ENCODE measurements at regions not wholly inside any gene's neighbourhood (a gene's known extent, or its start where the extent isn't known, plus 50 kb on each side); places are given as distances from the start of the nearest gene placed in this dataset.
"Not testable (repeated sequence)": the region's sequence is repeated elsewhere in the genome, so short reads cannot be mapped to it uniquely, and the experiment has no call there.

DNA sequence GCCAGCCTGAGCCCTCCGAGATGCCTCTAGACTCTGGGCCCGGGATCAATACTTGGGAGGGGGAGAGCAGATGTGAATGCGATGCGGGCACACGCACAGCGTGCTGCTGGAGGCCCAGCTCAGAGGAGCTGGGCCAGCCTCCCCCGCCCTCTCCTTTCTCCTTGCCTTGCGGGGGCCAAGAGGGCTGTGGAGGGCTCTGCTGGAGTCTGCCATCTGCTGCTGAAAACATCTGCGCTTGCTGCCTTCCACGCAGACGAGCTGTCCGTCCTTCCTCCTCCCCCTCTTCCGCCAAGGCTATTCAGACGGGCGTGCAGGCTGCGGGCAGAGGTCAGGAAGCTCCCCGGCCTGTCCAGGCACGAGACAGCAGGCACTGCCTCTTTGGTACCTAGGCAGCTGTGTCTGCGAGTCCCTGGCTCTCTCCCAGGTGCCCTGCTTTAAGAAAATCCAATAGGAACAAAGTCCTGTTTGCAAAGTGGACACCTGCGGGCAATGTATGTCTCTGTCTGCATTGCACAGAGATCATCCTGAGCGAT lies 75.2 kb downstream of the SPRING1 start:
- Histone ChIP-seq H3K36me3 (replicated peaks) (no peaks in the 10 kb centered on the region), H3K4me3 (no peak overlapping the region), H3K9me3 (no peaks in the 10 kb centered on the region), H3K4me1 (no peaks in the 10 kb centered on the region), H3K27me3 (ENCODE audit: low read depth) (no peaks in the 10 kb centered on the region)
- in situ Hi-C loops (cut with MboI; ENCODE audit: low sequenced_read_pairs), result no loop called here
- DNase-seq (ENCODE audit: low spot score in 2 of 2), result no peak

DNA sequence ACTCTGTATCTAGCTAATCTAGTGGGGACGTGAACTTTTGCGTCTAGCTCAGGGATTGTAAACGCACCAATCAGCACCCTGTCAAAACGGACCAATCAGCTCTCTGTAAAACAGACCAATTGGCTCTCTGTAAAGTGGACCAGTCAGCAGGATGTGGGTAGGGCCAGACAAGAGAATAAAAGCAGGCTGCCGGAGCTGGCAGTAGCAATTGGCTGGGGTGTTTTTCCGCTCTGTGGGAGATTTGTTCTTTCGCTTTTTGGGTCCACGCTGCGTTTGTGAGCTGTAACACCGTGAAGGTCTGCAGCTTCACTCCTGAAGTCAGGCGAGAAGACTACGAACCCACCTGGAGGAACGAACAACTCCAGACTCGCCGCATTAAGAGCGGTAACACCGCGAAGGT lies 76.5 kb downstream of the SPRING1 start:
- Histone ChIP-seq H3K4me3 (no peak overlapping the region), H3K27me3 (ENCODE audit: low read depth) (no peaks in the 10 kb centered on the region), H3K9me3 (no peaks in the 10 kb centered on the region), H3K36me3 (replicated peaks) (no peaks in the 10 kb centered on the region), H3K4me1 (no peaks in the 10 kb centered on the region)
- DNase-seq (ENCODE audit: low spot score in 2 of 2), result no peak
- in situ Hi-C loops (cut with MboI; ENCODE audit: low sequenced_read_pairs), result no loop called here

DNA sequence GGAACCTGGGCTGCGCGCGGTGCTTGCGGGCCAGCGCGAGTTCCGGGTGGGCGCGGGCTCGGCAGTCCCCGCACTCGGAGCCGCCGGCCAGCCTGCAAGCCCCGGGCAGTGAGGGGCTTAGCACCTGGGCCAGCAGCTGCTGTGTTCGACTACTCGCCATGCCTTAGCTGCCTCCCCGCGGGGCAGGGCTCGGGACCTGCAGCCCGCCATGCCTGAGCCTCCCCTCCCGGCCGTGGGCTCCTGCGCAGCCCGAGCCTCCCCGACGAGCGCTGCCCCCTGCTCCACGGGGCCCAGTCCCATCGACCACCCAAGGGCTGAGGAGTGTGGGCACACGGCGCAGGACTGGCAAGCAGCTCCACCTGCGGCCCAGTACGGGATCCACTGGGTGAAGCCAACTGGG lies 77.1 kb downstream of the SPRING1 start:
- H3K4me3 ChIP-seq; in situ Hi-C loops (cut with MboI; ENCODE audit: low sequenced_read_pairs); H3K27me3 ChIP-seq (ENCODE audit: low read depth); H3K4me1 ChIP-seq; H3K36me3 ChIP-seq (replicated peaks); DNase-seq (ENCODE audit: low spot score in 2 of 2); H3K9me3 ChIP-seq: not testable (repeated sequence)

DNA sequence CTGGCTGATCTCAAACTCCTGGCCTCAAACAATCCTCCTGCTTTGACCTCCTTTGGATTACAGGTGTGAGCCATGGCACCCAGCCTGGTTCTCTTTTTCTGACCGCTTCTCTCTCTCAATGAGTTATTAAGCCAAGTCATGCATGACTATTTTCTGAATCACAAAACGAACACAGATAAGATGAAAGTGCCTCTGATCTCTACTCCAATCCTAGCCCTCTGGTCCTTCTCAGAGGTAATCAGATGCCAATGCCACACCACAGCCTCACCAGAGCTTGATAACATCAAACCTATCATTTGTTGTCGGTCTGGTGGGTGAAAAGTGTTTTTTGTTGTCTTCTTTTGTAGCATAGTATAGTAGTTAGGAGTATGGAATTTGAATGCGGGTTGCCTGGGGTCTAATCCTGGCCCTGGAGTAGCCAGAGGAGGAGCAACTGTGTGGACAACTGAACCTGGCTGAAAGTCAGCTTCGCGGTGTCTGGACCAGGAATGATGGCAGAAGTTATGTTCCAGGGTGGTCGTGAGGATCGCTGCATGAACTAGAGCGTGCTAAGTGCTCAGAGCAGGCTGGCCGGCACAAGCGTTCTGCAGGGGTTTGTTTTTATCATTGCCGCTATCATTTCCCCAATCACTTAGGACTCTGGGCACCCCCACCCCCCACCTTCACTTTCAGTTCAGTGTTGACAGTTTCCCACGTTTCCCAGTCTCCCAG lies 77.9 kb downstream of the SPRING1 start:
- H3K36me3 ChIP-seq (replicated peaks), result no peaks in the 10 kb centered on the region
- no peaks in the 10 kb centered on the region for H3K9me3 ChIP-seq
- in situ Hi-C loops (cut with MboI; ENCODE audit: low sequenced_read_pairs), result no loop called here
- H3K4me1 ChIP-seq, result no peaks in the 10 kb centered on the region
- H3K4me3 ChIP-seq, result no peak overlapping the region
- H3K27me3 ChIP-seq (ENCODE audit: low read depth), result no peaks in the 10 kb centered on the region
- no peak for DNase-seq (ENCODE audit: low spot score in 2 of 2)

DNA sequence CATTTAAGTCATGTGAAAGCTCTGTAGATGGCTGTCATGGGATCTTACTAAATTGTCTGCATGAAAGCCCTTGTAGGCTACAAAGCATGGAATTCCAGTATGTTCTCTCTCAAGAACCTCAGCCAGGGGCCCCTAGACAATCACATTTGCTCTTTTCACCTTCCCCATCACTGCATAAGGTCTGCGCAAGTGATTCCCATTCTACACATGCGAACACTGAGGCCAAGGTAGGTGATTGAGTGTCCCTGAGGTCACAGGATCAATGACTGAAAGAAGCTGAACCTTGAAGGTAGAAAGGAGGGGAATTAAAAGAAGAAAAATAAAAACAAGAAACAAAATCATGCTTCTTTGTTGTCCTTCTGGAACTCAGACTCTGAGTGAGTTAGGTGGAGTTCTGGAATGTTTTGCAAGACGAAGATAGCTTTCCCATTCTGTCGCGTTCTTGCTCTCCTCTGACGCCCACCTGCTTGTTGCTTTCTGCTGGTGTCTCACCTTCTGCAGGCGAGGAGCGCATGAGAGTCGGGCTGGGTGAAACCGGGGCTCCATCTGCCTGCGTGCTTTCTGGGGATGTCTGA lies 79.9 kb downstream of the SPRING1 start:
- Histone ChIP-seq H3K9me3 (0 out of 2 replicates have a peak, but pooled peaks cover under 1% of the 10 kb centered on the region), H3K36me3 (replicated peaks) (no peaks in the 10 kb centered on the region), H3K27me3 (ENCODE audit: low read depth) (no peaks in the 10 kb centered on the region), H3K4me3 (no peak overlapping the region), H3K4me1 (no peaks in the 10 kb centered on the region)
- in situ Hi-C loops (cut with MboI; ENCODE audit: low sequenced_read_pairs), result no loop called here
- DNase-seq (ENCODE audit: low spot score in 2 of 2), result no peak

DNA sequence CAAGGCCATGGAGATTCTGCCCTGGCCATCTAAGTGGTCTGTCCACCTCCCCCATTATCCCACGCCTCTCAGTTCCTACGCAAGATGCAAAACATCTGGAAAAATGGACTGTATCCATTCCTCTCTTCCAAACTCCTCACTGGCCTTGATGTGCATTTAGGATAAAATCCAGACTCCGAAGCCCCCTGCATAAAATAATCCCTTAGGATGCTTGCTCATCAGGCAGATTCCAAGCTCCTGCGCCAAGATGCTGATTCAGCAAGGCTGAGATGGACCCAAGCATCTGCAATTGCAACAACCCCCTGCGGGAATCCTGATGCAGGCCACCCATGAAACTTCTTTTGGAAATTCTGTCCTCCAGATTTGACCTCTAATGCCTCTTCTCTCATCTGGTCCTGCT lies 81.6 kb downstream of the SPRING1 start:
- in situ Hi-C loops (cut with MboI; ENCODE audit: low sequenced_read_pairs), result no loop called here
- Histone ChIP-seq H3K36me3 (replicated peaks) (no peaks in the 10 kb centered on the region), H3K9me3 (0 out of 2 replicates have a peak, but pooled peaks cover 3% of the 10 kb centered on the region), H3K27me3 (ENCODE audit: low read depth) (no peaks in the 10 kb centered on the region), H3K4me3 (no peak overlapping the region), H3K4me1 (no peaks in the 10 kb centered on the region)
- no peak for DNase-seq (ENCODE audit: low spot score in 2 of 2)

DNA sequence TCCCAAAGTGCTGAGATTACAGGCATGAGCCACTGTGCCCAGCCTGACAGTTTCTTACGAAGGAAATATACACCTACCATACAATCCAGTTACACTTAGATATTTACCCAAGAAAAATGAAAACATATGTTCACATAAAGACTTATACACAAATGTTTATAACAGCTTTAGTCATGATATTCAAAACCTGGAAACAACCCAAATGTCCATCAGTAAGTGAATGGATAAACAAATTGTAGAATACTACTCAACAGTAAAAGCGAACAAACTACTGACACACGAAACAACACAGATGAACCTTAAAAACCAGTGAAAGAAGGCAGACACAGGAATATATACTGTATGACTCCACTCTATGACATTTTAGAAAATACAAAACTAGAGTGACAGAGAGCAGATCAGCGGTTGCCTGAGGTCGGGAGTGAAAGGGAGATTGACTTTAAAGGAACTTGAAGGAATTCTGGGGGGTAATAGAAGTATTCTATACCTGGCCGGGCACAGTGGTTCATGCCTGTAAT lies 83.6 kb downstream of the SPRING1 start:
- no peak for DNase-seq (ENCODE audit: low spot score in 2 of 2)
- Histone ChIP-seq H3K4me1 (no peaks in the 10 kb centered on the region), H3K36me3 (replicated peaks) (no peaks in the 10 kb centered on the region), H3K4me3 (no peak overlapping the region), H3K9me3 (0 out of 2 replicates have a peak, but pooled peaks cover 3% of the 10 kb centered on the region), H3K27me3 (ENCODE audit: low read depth) (no peaks in the 10 kb centered on the region)
- in situ Hi-C loops (cut with MboI; ENCODE audit: low sequenced_read_pairs), result no loop called here

DNA sequence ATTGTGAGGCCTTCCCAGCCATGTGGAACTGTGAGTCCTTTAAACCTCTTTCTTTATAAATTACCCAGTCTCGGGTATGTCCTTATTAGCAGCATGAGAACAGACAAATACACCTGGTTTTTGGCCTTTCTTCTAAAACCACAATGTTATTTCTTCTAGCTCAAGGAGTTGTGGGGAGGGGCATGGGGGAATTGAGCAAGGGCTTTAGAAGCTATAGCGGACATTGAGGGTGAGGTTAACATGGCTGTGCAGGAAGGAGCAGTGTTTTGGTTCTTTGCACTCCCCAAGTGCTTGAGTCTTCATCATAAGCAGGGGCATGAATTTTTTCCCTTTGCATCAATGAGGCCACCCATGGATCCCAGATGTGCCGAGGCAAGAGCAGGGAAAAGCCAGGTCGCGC lies 86.8 kb downstream of the SPRING1 start:
- in situ Hi-C loops (cut with MboI; ENCODE audit: low sequenced_read_pairs), result no loop called here
- H3K27me3 ChIP-seq (ENCODE audit: low read depth), result peaks cover 5% of the 10 kb centered on the region; the same call in 1 of the 2 replicates
- H3K36me3 ChIP-seq (replicated peaks), result no peaks in the 10 kb centered on the region
- H3K9me3 ChIP-seq, result 0 out of 2 replicates have a peak, but pooled peaks cover 3% of the 10 kb centered on the region
- no peaks in the 10 kb centered on the region for H3K4me1 ChIP-seq
- no peak overlapping the region for H3K4me3 ChIP-seq
- DNase-seq (ENCODE audit: low spot score in 2 of 2), result no peak

DNA sequence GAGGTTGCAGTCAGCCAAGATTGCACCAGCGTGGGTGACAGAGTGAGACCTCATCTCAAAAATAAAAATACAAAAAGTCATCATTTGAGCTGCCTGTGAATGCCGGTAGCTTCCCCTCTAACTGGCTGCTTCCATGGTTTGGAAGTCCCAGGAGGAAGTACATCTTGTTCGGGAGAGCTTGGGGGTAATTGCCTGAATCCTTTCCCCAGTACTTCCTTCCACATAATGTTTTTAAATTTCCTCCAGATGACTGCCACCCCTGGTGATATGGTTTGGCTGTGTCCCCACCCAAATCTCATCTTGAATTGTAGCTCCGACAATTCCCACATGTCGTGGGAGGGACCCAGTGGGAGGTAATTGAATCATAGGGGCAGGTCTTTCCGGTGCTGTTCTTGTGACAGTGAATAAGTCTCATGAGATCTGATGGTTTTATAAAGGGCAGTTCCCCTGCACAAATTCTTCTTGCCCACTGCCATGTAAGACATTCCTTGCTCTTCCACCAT lies 87.2 kb downstream of the SPRING1 start:
- Histone ChIP-seq H3K9me3 (0 out of 2 replicates have a peak, but pooled peaks cover 3% of the 10 kb centered on the region), H3K4me1 (no peaks in the 10 kb centered on the region), H3K27me3 (ENCODE audit: low read depth) (peaks cover 5% of the 10 kb centered on the region; the same call in 1 of the 2 replicates), H3K4me3 (no peak overlapping the region), H3K36me3 (replicated peaks) (no peaks in the 10 kb centered on the region)
- in situ Hi-C loops (cut with MboI; ENCODE audit: low sequenced_read_pairs), result no loop called here
- no peak for DNase-seq (ENCODE audit: low spot score in 2 of 2)

DNA sequence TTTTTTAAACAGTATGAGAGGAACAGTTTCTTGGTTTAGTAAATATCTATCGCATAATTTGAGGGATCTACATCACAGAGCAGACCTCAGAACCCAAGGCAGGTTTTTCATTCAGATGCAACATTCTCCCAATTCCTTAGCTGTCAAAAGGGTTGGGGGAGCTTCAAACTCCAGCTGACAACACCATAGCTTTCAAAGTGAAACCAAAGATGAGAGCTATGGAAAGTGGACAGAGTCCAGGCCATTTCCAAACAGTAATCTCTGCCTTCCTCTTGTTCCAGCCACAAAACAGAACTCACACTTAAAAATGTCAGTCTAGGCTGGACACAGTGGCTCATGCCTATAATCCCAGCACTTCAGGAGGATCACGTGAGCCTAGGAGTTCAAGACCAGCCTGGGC lies 87.8 kb downstream of the SPRING1 start:
- H3K4me1 ChIP-seq, result no peaks in the 10 kb centered on the region
- no peak overlapping the region for H3K4me3 ChIP-seq
- H3K36me3 ChIP-seq (replicated peaks), result no peaks in the 10 kb centered on the region
- in situ Hi-C loops (cut with MboI; ENCODE audit: low sequenced_read_pairs), result no loop called here
- H3K9me3 ChIP-seq, result 0 out of 2 replicates have a peak, but pooled peaks cover 3% of the 10 kb centered on the region
- DNase-seq (ENCODE audit: low spot score in 2 of 2), result no peak
- peaks cover 5% of the 10 kb centered on the region; the same call in 1 of the 2 replicates for H3K27me3 ChIP-seq (ENCODE audit: low read depth)

DNA sequence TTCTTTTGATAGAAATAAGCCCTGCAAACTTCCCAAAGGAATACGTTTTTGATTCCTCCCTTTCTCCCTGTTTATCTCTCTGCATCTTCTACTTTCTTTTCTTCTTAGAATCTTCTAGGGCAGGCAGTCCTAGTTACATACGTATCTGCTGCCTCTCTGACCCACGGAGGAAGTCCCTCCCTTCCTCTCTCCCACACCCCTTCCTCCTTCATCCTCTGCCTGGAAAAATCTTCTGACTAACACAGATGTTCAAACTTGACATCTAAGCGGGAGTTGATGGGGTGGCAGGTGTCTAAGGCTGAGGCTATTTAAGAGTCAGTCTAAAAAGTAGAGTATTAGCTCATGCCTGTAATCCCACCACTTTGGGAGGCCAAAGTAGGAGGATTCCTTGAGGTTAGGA lies 88.6 kb downstream of the MAP1LC3B2 start:
- in situ Hi-C loops (cut with MboI; ENCODE audit: low sequenced_read_pairs), result no loop called here
- DNase-seq (ENCODE audit: low spot score in 2 of 2), result no peak
- Histone ChIP-seq H3K9me3 (peaks cover 5% of the 10 kb centered on the region; the same call in 1 of the 2 replicates), H3K27me3 (ENCODE audit: low read depth) (peaks cover 5% of the 10 kb centered on the region; the same call in 1 of the 2 replicates), H3K4me3 (no peak overlapping the region), H3K36me3 (replicated peaks) (no peaks in the 10 kb centered on the region), H3K4me1 (no peaks in the 10 kb centered on the region)

DNA sequence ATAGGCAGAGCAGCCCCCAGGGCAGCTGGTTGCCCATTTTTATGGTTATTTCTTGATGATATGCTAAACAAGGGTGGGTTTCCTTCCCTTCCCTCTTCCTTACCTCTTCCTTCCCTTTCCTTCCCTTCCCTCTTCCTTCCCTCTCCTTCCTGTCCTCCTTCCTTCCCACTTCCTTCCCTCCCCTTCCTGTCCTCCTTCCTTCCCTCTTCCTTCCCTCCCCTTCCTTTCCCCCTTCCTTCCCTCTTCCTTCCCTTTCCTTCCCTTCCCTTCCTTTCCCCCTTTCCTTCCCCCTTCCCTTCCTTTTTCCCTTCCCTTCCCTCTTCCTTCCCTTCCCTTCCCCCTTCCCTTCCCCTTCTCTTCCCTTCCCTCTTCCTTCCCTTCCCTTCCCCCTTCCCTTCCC lies 87.7 kb downstream of the MAP1LC3B2 start:
- no peak for DNase-seq (ENCODE audit: low spot score in 2 of 2)
- peaks cover 5% of the 10 kb centered on the region; the same call in 1 of the 2 replicates for H3K27me3 ChIP-seq (ENCODE audit: low read depth)
- H3K9me3 ChIP-seq, result peaks cover 4% of the 10 kb centered on the region; the same call in 1 of the 2 replicates
- H3K36me3 ChIP-seq (replicated peaks), result no peaks in the 10 kb centered on the region
- H3K4me1 ChIP-seq, result no peaks in the 10 kb centered on the region
- in situ Hi-C loops (cut with MboI; ENCODE audit: low sequenced_read_pairs), result no loop called here
- no peak overlapping the region for H3K4me3 ChIP-seq

DNA sequence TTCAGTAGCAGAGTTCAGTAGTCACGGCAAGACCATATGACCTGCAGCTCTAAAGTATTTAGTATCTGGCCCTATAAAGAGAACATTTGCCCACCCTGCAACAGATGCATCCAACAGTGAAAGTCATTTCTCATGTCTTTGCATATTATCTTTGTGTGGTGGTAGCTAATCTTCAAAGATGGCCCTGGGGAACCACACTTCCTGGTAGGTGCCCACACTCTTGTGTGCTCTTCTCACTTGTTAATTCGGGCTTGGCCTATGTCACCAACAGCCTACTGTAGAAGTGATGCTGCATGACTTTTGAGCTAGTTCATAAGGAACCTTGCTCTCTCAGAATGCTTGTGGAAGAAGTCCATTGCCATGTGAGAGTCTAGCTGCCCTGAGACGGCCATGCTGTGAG lies 85.6 kb downstream of the MAP1LC3B2 start:
- H3K4me1 ChIP-seq, result no peaks in the 10 kb centered on the region
- no peak for DNase-seq (ENCODE audit: low spot score in 2 of 2)
- H3K36me3 ChIP-seq (replicated peaks), result no peaks in the 10 kb centered on the region
- peaks cover 4% of the 10 kb centered on the region; the same call in 1 of the 2 replicates for H3K9me3 ChIP-seq
- in situ Hi-C loops (cut with MboI; ENCODE audit: low sequenced_read_pairs), result no loop called here
- H3K4me3 ChIP-seq, result no peak overlapping the region
- peaks cover 5% of the 10 kb centered on the region; the same call in 1 of the 2 replicates for H3K27me3 ChIP-seq (ENCODE audit: low read depth)

DNA sequence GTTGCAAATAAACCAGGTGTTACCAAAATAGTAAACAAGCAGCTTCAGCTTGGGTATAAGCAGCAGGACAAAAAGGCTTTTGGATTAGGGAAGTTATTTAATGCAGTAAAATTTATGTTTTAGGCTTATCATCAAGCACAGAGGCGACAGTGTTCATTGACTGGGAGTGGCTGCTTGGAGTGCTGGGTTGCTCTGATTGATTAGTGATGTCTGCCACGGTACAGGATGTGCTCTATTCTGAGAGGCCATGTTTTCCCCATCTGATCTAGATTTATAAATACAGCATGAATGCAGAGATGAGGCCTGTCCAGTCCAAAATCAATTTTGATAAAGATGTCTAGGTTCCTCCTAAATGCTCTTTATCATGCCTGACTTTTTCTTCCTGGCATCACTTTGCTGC lies 83.5 kb downstream of the MAP1LC3B2 start:
- in situ Hi-C loops (cut with MboI; ENCODE audit: low sequenced_read_pairs), result no loop called here
- H3K9me3 ChIP-seq, result peaks cover 4% of the 10 kb centered on the region; the same call in 1 of the 2 replicates
- no peak overlapping the region for H3K4me3 ChIP-seq
- peaks cover 2% of the 10 kb centered on the region; the same call in 1 of the 2 replicates for H3K27me3 ChIP-seq (ENCODE audit: low read depth)
- DNase-seq (ENCODE audit: low spot score in 2 of 2), result no peak
- no peaks in the 10 kb centered on the region for H3K36me3 ChIP-seq (replicated peaks)
- H3K4me1 ChIP-seq, result no peaks in the 10 kb centered on the region
